Fibroblast of skin of scalp (primary cell): ENCODE measurements at regions not wholly inside any gene's neighbourhood (a gene's known extent, or its start where the extent isn't known, plus 50 kb on each side); places are given as distances from the start of the nearest gene placed in this dataset.

ENCODE experiments used
- DNase-seq: peaks from one replicate; pipeline ENCODE4 v3.0.0-alpha.2; 2013

DNA sequence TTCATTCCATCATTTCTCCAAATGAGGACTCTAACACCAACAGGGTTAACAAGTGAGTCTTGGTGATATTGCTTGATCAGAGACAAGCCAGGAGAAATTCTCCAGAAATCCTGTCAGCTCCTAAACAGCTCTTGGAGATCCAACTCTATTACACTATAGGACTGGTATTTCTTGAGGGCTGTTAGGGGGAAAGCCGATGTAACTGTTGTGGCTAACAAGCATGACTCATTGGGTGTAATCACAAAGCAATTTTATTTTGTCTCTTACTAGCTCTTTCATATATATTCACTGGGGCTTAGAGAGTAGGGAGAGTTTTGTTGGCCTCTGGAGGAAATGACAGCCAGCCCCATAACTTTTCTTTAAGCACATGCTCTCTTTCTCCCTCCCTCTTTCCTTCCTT is 613.7 kb upstream of the USP9Y start:
- DNase-seq, result peak; percentile 13
